ENCODE measurements at regions not wholly inside any gene's neighbourhood (a gene's known extent, or its start where the extent isn't known, plus 50 kb on each side); places are given as distances from the start of the nearest gene placed in this dataset.

- TF ChIP-seq HINFP (tag; conservative IDR thresholded peaks at IDR 0.05; ENCODE audit: low read depth) (no peak), JUN (IDR thresholded peaks at IDR 0.05; ENCODE audit: borderline replicate concordance, low read depth, low read length) (no peak), JUN (CRISPR knock-in tag; IDR thresholded peaks at IDR 0.05; ENCODE audit: borderline replicate concordance) (no peak), SRF (CRISPR knock-in tag; IDR thresholded peaks at IDR 0.05) (no peak), MCM7 (IDR thresholded peaks at IDR 0.05) (no peak), SMARCA5 (IDR thresholded peaks at IDR 0.05) (no peak), FOXK1 (CRISPR knock-in tag; IDR thresholded peaks at IDR 0.05; ENCODE audit: borderline replicate concordance) (no peak), TCF7 (IDR thresholded peaks at IDR 0.05; ENCODE audit: borderline replicate concordance) (no peak), ZNF655 (CRISPR knock-in tag; IDR thresholded peaks at IDR 0.05) (no peak), L3MBTL2 (IDR thresholded peaks at IDR 0.05) (peak; percentile 59), NCOA1 (IDR thresholded peaks at IDR 0.05; ENCODE audit: low read depth) (no peak), JUND (IDR thresholded peaks at IDR 0.05; ENCODE audit: borderline replicate concordance, low read depth, low read length) (peak; percentile 30; the same call in 1 of the 2 replicates), JUND (tag; IDR thresholded peaks at IDR 0.05; ENCODE audit: borderline replicate concordance, low read depth, low read length) (no peak), E2F5 (CRISPR knock-in tag; IDR thresholded peaks at IDR 0.05) (no peak), PHF8 (IDR thresholded peaks at IDR 0.05; ENCODE audit: borderline replicate concordance, low read length) (no peak), ZSCAN32 (CRISPR knock-in tag; IDR thresholded peaks at IDR 0.05) (no peak), ZNF395 (CRISPR knock-in tag; IDR thresholded peaks at IDR 0.05) (0 out of 2 replicates have a peak, but pooled peaks have one; percentile 31), ARNT (IDR thresholded peaks at IDR 0.05) (no peak), PHF21A (IDR thresholded peaks at IDR 0.05; ENCODE audit: borderline replicate concordance, low read depth) (no peak), ZNF23 (CRISPR knock-in tag; IDR thresholded peaks at IDR 0.05) (no peak), NFIC (IDR thresholded peaks at IDR 0.05) (no peak), KLF13 (tag; IDR thresholded peaks at IDR 0.05; ENCODE audit: borderline replicate concordance, low read depth) (no peak), PATZ1 (CRISPR knock-in tag; IDR thresholded peaks at IDR 0.05; ENCODE audit: borderline replicate concordance) (no peak)
Measured at GRCh38 chr11:47905358-47906059, 57.4 kb upstream of the NUP160 start (continued).

All from K562 (cell line).